PC-9 (cell line): ENCODE measurements at regions not wholly inside any gene's neighbourhood (a gene's known extent, or its start where the extent isn't known, plus 50 kb on each side); places are given as distances from the start of the nearest gene placed in this dataset.

ENCODE experiments used
- EZH2 ChIP-seq: fragments of 200-600 bp; sonication (generic); IDR thresholded peaks from 2 replicates; pipeline ENCODE4 v1.8.0; 2017; ENCODE audit warnings: antibody characterized with exemption, low read depth
- TF ChIP-seq, protein P1 (sequence below): fragments of 200-600 bp; sonication (generic); conservative IDR thresholded peaks from 2 replicates; pipeline ENCODE4 v1.6.1; 2017; ENCODE audit warnings: mixed run types, antibody characterized with exemption, mild to moderate bottlenecking, moderate library complexity

DNA sequence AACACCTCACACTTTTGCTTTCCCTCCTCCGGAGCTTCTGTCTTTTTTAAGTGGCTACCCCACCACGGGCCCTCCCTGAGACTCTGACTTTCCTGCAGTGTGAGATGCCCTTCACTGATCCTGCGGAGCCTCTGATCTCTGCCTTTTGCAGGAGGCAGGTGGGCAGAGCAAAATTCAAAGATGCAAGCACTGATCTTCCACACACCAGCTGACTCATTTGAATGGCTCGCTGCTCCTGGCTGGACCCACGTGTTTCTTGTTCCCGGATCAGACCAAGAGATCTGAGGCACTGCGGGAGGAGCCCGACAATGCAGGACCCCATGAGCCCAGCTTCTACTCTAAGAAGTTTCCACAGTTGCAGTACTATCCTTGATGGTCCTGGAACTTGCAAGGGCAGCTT is 1607.9 kb upstream of the TENM3 start:
- TF ChIP-seq, protein P1, sequence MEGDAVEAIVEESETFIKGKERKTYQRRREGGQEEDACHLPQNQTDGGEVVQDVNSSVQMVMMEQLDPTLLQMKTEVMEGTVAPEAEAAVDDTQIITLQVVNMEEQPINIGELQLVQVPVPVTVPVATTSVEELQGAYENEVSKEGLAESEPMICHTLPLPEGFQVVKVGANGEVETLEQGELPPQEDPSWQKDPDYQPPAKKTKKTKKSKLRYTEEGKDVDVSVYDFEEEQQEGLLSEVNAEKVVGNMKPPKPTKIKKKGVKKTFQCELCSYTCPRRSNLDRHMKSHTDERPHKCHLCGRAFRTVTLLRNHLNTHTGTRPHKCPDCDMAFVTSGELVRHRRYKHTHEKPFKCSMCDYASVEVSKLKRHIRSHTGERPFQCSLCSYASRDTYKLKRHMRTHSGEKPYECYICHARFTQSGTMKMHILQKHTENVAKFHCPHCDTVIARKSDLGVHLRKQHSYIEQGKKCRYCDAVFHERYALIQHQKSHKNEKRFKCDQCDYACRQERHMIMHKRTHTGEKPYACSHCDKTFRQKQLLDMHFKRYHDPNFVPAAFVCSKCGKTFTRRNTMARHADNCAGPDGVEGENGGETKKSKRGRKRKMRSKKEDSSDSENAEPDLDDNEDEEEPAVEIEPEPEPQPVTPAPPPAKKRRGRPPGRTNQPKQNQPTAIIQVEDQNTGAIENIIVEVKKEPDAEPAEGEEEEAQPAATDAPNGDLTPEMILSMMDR = no peak
- no peak for TF ChIP-seq EZH2
